GM10266 (cell line): ENCODE measurements at regions not wholly inside any gene's neighbourhood (a gene's known extent, or its start where the extent isn't known, plus 50 kb on each side); places are given as distances from the start of the nearest gene placed in this dataset.

ENCODE experiments used
- DNase-seq: peaks from one replicate; pipeline ENCODE4 v3.0.0; 2012; ENCODE audit errors: extremely low spot score
- CTCF ChIP-seq: IDR thresholded peaks from 2 replicates; pipeline ENCODE4 v1.5.1; 2012; ENCODE audit warnings: mild to moderate bottlenecking, low read depth; ENCODE audit not compliant: control insufficient read depth, insufficient read depth; ENCODE audit errors: missing control alignments

GRCh38 chr21:14602382-14602958 is 56.4 kb upstream of the SAMSN1 start:
- DNase-seq, result peak; percentile 11
- no peak for TF ChIP-seq CTCF

GRCh38 chr21:14600569-14601297 is 54.6 kb upstream of the SAMSN1 start:
- TF ChIP-seq CTCF, result no peak
- DNase-seq, result no peak

- TF ChIP-seq CTCF, result no peak
- DNase-seq, result no peak
Measured at GRCh38 chr21:14598065-14598464, 52.0 kb upstream of the SAMSN1 start.
